Endothelial cell of umbilical vein (primary cell): ENCODE measurements at regions not wholly inside any gene's neighbourhood (a gene's known extent, or its start where the extent isn't known, plus 50 kb on each side); places are given as distances from the start of the nearest gene placed in this dataset.

Experiments
- BruUV-seq: library from RNA; stranded (reverse); fragments of 400-500 nt; replicated peaks from 2 replicates; lab custom pipeline; 2021; lab: Mats Ljungman, UMichigan
- CTCF ChIA-PET: fragments of 300-600, 350-600 bp; sonication (Branson Sonifier 250); formaldehyde crosslinking; loops from one replicate; lab custom pipeline; 2021; ENCODE audit warnings: antibody characterized with exemption, inconsistent platforms; lab: Charles Lee
- POLR2A ChIA-PET: fragments of 300-600, 350-600 bp; sonication (Branson Sonifier 250); formaldehyde crosslinking; loops from one replicate; lab custom pipeline; 2021; ENCODE audit warnings: antibody characterized with exemption, inconsistent platforms; lab: Charles Lee
- DNase-seq: peaks from one replicate; pipeline ENCODE4 v3.0.0-alpha.2; 2011; ENCODE audit warnings: low read depth, low spot score
- FAIRE-seq: peaks from 2 replicates; lab custom pipeline; 2011; peaks lifted over from hg19 to GRCh38; lab: Jason Lieb, UNC
- H2AFZ ChIP-seq: 2 replicates; pipeline ENCODE4 v1.6.0; 2012; ENCODE audit warnings: low read depth, low read length, control low read depth, inconsistent platforms
- H3K27ac ChIP-seq: 2 replicates; pipeline ENCODE4 v1.5.1; 2011; ENCODE audit warnings: low read depth, mild to moderate bottlenecking, control low read depth, low read length, moderate library complexity; ENCODE audit not compliant: insufficient read depth
- H3K27me3 ChIP-seq, 2 experiments: 2 replicates each; pipeline versions ENCODE4 v1.6.0 to v1.6.1; 2011; ENCODE audit warnings: low read length in 2 of 2, mixed read lengths in 1 of 2; ENCODE audit not compliant: control insufficient read depth in 2 of 2, insufficient read depth in 2 of 2
- H3K36me3 ChIP-seq, 2 experiments: 2 replicates in 1 of 2; 3 replicates in 1 of 2; pipeline ENCODE4 v1.5.1; 2011; ENCODE audit warnings: low read length in 2 of 2, mild to moderate bottlenecking in 1 of 2, moderate library complexity in 1 of 2; ENCODE audit not compliant: control insufficient read depth in 2 of 2, insufficient read depth in 2 of 2; ENCODE audit errors: extremely low read depth in 1 of 2
- H3K4me1 ChIP-seq: 3 replicates; pipeline ENCODE4 v1.5.1; 2011; ENCODE audit warnings: mild to moderate bottlenecking, low read length; ENCODE audit not compliant: control insufficient read depth, insufficient read depth; ENCODE audit errors: extremely low read depth
- H3K4me2 ChIP-seq: 2 replicates; pipeline ENCODE4 v1.6.1; 2011; ENCODE audit warnings: low read length, control low read depth, mixed read lengths; ENCODE audit not compliant: insufficient read depth
- H3K4me3 ChIP-seq, 3 experiments: fragments of 200-600 bp in 1 of 3; sonication (generic), shearing (Covaris generic) in 1 of 3; replicated peaks in 1 of 3; 2 replicates each; pipeline ENCODE4 v1.5.1; 2011 to 2016; ENCODE audit warnings: control low read depth in 3 of 3, low read length in 3 of 3, mild to moderate bottlenecking in 2 of 3, inconsistent platforms in 1 of 3, low read depth in 1 of 3, moderate library complexity in 1 of 3; ENCODE audit not compliant: insufficient read depth in 1 of 3
- H3K79me2 ChIP-seq: 2 replicates; pipeline ENCODE4 v1.6.0; 2012; ENCODE audit warnings: low read length, inconsistent platforms; ENCODE audit not compliant: control insufficient read depth, insufficient read depth
- H3K9ac ChIP-seq: replicated peaks from 2 replicates; pipeline ENCODE3; 2011; ENCODE audit warnings: low read length, control low read depth; ENCODE audit not compliant: insufficient read depth; ENCODE audit errors: extremely low read depth
- H3K9me1 ChIP-seq: replicated peaks from 3 replicates; pipeline ENCODE4 v1.6.0; 2011; ENCODE audit warnings: mild to moderate bottlenecking, low read length; ENCODE audit not compliant: control insufficient read depth, insufficient read depth; ENCODE audit errors: extremely low read depth
- H3K9me3 ChIP-seq: replicated peaks from 2 replicates; pipeline ENCODE4 v1.5.1; 2012; ENCODE audit warnings: low read length, inconsistent platforms; ENCODE audit not compliant: control insufficient read depth, insufficient read depth
- H4K20me1 ChIP-seq: replicated peaks from 2 replicates; pipeline ENCODE3; 2011; ENCODE audit warnings: mild to moderate bottlenecking, low read length; ENCODE audit not compliant: control insufficient read depth, insufficient read depth; ENCODE audit errors: extremely low read depth
- CTCF ChIP-seq, 2 donors: IDR thresholded peaks; 1 replicate in 1 of 2; 2 replicates in 1 of 2; pipeline ENCODE4 v1.5.1; 2011; ENCODE audit warnings: low read length in 2 of 2, mild to moderate bottlenecking in 2 of 2, moderate library complexity in 2 of 2, control low read depth in 1 of 2, inconsistent platforms in 1 of 2, low read depth in 1 of 2; ENCODE audit not compliant: insufficient read depth in 1 of 2; ENCODE audit errors: extremely low read depth in 1 of 2
- EZH2 ChIP-seq: IDR thresholded peaks from 2 replicates; pipeline ENCODE4 v1.6.1; 2012; ENCODE audit warnings: borderline replicate concordance, low read depth, mild to moderate bottlenecking, moderate library complexity, low read length, inconsistent platforms; ENCODE audit not compliant: severe bottlenecking
- FOS ChIP-seq: IDR thresholded peaks from 2 replicates; pipeline ENCODE4 v1.6.1; 2011; ENCODE audit warnings: mild to moderate bottlenecking, low read length, moderate library complexity, borderline replicate concordance; ENCODE audit not compliant: insufficient read depth
- GATA2 ChIP-seq: IDR thresholded peaks from 2 replicates; pipeline ENCODE4 v1.7.0; 2011; ENCODE audit warnings: low read depth, mild to moderate bottlenecking, moderate library complexity, mixed read lengths, low read length; ENCODE audit not compliant: insufficient read length, insufficient read depth
- JUN ChIP-seq: IDR thresholded peaks from 2 replicates; pipeline ENCODE4 v1.6.1; 2011; ENCODE audit warnings: borderline replicate concordance, low read depth; ENCODE audit not compliant: insufficient read length, insufficient read depth
- POLR2A ChIP-seq: IDR thresholded peaks from 2 replicates; pipeline ENCODE4 v1.6.1; 2012; ENCODE audit warnings: low read depth, mild to moderate bottlenecking, control low read depth, low read length
- POLR2AphosphoS5 ChIP-seq: IDR thresholded peaks from 2 replicates; pipeline ENCODE4 v1.6.1; 2012; ENCODE audit warnings: low read depth, mild to moderate bottlenecking, control low read depth, low read length, moderate library complexity; ENCODE audit not compliant: insufficient read depth
- dilution Hi-C: fragments of 300-500 bp; cut with MboI; formaldehyde crosslinking; loops from one replicate; pipeline ENCODE4 v1.15.0; 2019; ENCODE audit warnings: low sequenced_read_pairs; ENCODE audit not compliant: extremely low pct_ligation_motif_present
- intact Hi-C: fragments of 100-400 bp; cut with micrococcal nuclease; formaldehyde crosslinking; loops from one replicate; pipeline ENCODE4 v1.10.0; 2022

GRCh38 chr10:91698258-91698657 lies 65.4 kb upstream of the PPP1R3C start:
- CTCF ChIA-PET, result interaction anchor here (0.8 to 1.2 kb wide), 2 partner anchors 10 to 399 kb away, joined by 3 read pairs; no protein-coding TSS in a partner anchor
- POLR2A ChIA-PET, result no interaction called here
- intact Hi-C loops, result no loop called here
- Histone ChIP-seq H2AFZ (no peak overlapping the region), H3K9me3 (no peaks in the 10 kb centered on the region), H3K27me3 (peaks cover 7 to 17% of the 10 kb centered on the region in 2 experiments), H3K4me2 (no peak overlapping the region), H3K27ac (no peak overlapping the region), H3K36me3 (no peaks in the 10 kb centered on the region), H3K4me1 (no peaks in the 10 kb centered on the region), H3K9ac (no peak overlapping the region), H4K20me1 (no peaks in the 10 kb centered on the region), H3K4me3 (no peak overlapping the region), H3K79me2 (no peaks in the 10 kb centered on the region), H3K9me1 (no peaks in the 10 kb centered on the region)
- FAIRE-seq (no peak), DNase-seq (no peak)
- no TSS peak for BruUV-seq
- TF ChIP-seq FOS, result no peak
- TF ChIP-seq GATA2, result no peak
- TF ChIP-seq EZH2, result no peak
- no peak for TF ChIP-seq JUN
- no peak for TF ChIP-seq POLR2AphosphoS5
- TF ChIP-seq POLR2A, result no peak
- dilution Hi-C loops, result no loop called here

GRCh38 chr10:91694170-91694794 lies 61.4 kb upstream of the PPP1R3C start:
- no peaks in the 10 kb centered on the region for H3K79me2 ChIP-seq
- dilution Hi-C loops, result no loop called here
- no peak overlapping the region for H3K27ac ChIP-seq
- BruUV-seq, result no TSS peak
- ChIA-PET POLR2A (no interaction called here), CTCF (interaction anchor here (1.0 to 3.9 kb wide), 13 partner anchors 14 to 398 kb away, joined by 3 to 25 read pairs (median 5); partner anchors contain the start of gene PPP1R3C)
- intact Hi-C loops, result loop anchor here (1.0 to 5.0 kb wide), 5 partner anchors 59 to 396 kb away; no protein-coding TSS in a partner anchor
- H3K9me3 ChIP-seq, result no peaks in the 10 kb centered on the region
- peak; percentile 48 for DNase-seq
- H3K9me1 ChIP-seq, result no peaks in the 10 kb centered on the region
- no peak overlapping the region for H3K9ac ChIP-seq
- TF ChIP-seq CTCF (IDR thresholded peaks at IDR 0.05; ENCODE audit: extremely low read depth in 1 of 2, insufficient read depth in 1 of 2, low read depth in 1 of 2, low read length in 2 of 2) (peak; percentile 58 to 65), FOS (no peak)
- no peaks in the 10 kb centered on the region for H3K4me1 ChIP-seq
- H4K20me1 ChIP-seq, result no peaks in the 10 kb centered on the region
- H2AFZ ChIP-seq, result no peak overlapping the region
- peaks cover 3 to 4% of the 10 kb centered on the region in 2 experiments for H3K27me3 ChIP-seq
- no peak overlapping the region for H3K4me3 ChIP-seq
- H3K36me3 ChIP-seq, result no peaks in the 10 kb centered on the region
- FAIRE-seq, result peak; percentile 61
- H3K4me2 ChIP-seq, result no peak overlapping the region
